PC-9 (cell line): ENCODE measurements at regions not wholly inside any gene's neighbourhood (a gene's known extent, or its start where the extent isn't known, plus 50 kb on each side); places are given as distances from the start of the nearest gene placed in this dataset.

Source experiments
- CTCF ChIP-seq: fragments of 200-600 bp; sonication (generic); conservative IDR thresholded peaks from 2 replicates; pipeline ENCODE4 v1.6.1; 2017; ENCODE audit warnings: mixed run types, antibody characterized with exemption, mild to moderate bottlenecking, moderate library complexity
- EZH2 ChIP-seq: fragments of 200-600 bp; sonication (generic); IDR thresholded peaks from 2 replicates; pipeline ENCODE4 v1.8.0; 2017; ENCODE audit warnings: antibody characterized with exemption, low read depth

GRCh38 chrX:128622296-128622695, 570.1 kb upstream of the ACTRT1 start:
- no peak for TF ChIP-seq CTCF
- TF ChIP-seq EZH2: no peak
